Upper lobe of left lung (tissue), 6 donors: ENCODE measurements at regions not wholly inside any gene's neighbourhood (a gene's known extent, or its start where the extent isn't known, plus 50 kb on each side); places are given as distances from the start of the nearest gene placed in this dataset.

Experiments
- ATAC-seq, 2 donors: fragments of 200-7000 bp; cut with Tn5 transposase; one replicate each; pipeline ENCODE4 v1.9.1; 2022; ENCODE audit warnings: mild to moderate bottlenecking in 2 of 2, moderate library complexity in 2 of 2; ENCODE audit not compliant: low FRiP score in 2 of 2
- DNase-seq, 2 donors: peaks; one replicate each; pipeline ENCODE4 v3.0.0-alpha.2; 2019 to 2020
- H3K27ac ChIP-seq, 4 donors: fragments of 200-600 bp; sonication (generic); one replicate each; pipeline ENCODE4 v1.5.1; 2016 to 2019
- H3K27me3 ChIP-seq, 4 donors: fragments of 200-600 bp; sonication (generic); one replicate each; pipeline ENCODE4 v1.5.1; 2017 to 2019
- H3K36me3 ChIP-seq, 4 donors: fragments of 200-600 bp; sonication (generic); one replicate each; pipeline ENCODE4 v1.5.1; 2016 to 2019
- H3K4me1 ChIP-seq, 4 donors: fragments of 200-600 bp; sonication (generic); one replicate each; pipeline ENCODE4 v1.5.1; 2018 to 2019
- H3K4me3 ChIP-seq, 4 donors: fragments of 200-600 bp; sonication (generic); one replicate each; pipeline ENCODE4 v1.5.1; 2017 to 2019; ENCODE audit warnings: mild to moderate bottlenecking in 2 of 4, moderate library complexity in 1 of 4
- H3K9me3 ChIP-seq, 4 donors: fragments of 200-600 bp; sonication (generic); one replicate each; pipeline ENCODE4 v1.5.1; 2018 to 2019
- EP300 ChIP-seq, 4 donors: sonication (generic); formaldehyde crosslinking; IDR thresholded peaks; one replicate each; pipeline ENCODE4 v1.5.1; 2017; ENCODE audit warnings: antibody characterized with exemption in 4 of 4, control low read depth in 2 of 4
- POLR2A ChIP-seq, 4 donors: fragments of 450-650 bp; IDR thresholded peaks; one replicate each; pipeline ENCODE4 v1.5.1; 2016 to 2017; ENCODE audit warnings: antibody characterized with exemption in 4 of 4, mild to moderate bottlenecking in 2 of 4
- POLR2AphosphoS5 ChIP-seq, 2 donors: sonication (generic); formaldehyde crosslinking; IDR thresholded peaks; one replicate each; pipeline ENCODE4 v1.5.1; 2017; ENCODE audit warnings: antibody characterized with exemption in 2 of 2
- WGBS, 2 donors: methylation state at CpG; one replicate each; pipeline ENCODE4 v1.1.5; 2017 to 2018; 5-methylcytosine and 5-hydroxymethylcytosine counted together
- TF ChIP-seq, protein P1 (sequence below), 6 experiments: fragments of 450-650 bp in 4 of 6; fragments of 200-600 bp in 2 of 6; sonication (generic) in 2 of 6; IDR thresholded peaks; one replicate each; pipeline ENCODE4 v1.5.1; 2016 to 2019; ENCODE audit warnings: antibody characterized with exemption in 6 of 6
- donor health status: DM: no; HTN: no; CAD: no; lungs with moderate emphysema.
- donor health status: DM: no; HTN: yes; CAD: no; lungs with severe emphysema.

- H3K9me3 ChIP-seq = no peaks in the 10 kb centered on the region
- no peak for TF ChIP-seq EP300 (IDR thresholded peaks at IDR 0.05)
- TF ChIP-seq POLR2A (IDR thresholded peaks at IDR 0.05) = no peak
- TF ChIP-seq, protein P1, sequence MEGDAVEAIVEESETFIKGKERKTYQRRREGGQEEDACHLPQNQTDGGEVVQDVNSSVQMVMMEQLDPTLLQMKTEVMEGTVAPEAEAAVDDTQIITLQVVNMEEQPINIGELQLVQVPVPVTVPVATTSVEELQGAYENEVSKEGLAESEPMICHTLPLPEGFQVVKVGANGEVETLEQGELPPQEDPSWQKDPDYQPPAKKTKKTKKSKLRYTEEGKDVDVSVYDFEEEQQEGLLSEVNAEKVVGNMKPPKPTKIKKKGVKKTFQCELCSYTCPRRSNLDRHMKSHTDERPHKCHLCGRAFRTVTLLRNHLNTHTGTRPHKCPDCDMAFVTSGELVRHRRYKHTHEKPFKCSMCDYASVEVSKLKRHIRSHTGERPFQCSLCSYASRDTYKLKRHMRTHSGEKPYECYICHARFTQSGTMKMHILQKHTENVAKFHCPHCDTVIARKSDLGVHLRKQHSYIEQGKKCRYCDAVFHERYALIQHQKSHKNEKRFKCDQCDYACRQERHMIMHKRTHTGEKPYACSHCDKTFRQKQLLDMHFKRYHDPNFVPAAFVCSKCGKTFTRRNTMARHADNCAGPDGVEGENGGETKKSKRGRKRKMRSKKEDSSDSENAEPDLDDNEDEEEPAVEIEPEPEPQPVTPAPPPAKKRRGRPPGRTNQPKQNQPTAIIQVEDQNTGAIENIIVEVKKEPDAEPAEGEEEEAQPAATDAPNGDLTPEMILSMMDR (IDR thresholded peaks at IDR 0.05) = no peak
- no peak for TF ChIP-seq POLR2AphosphoS5 (IDR thresholded peaks at IDR 0.05)
- no peaks in the 10 kb centered on the region for H3K27me3 ChIP-seq
- no peaks in the 10 kb centered on the region for H3K36me3 ChIP-seq
- ATAC-seq (no peak), DNase-seq (no peak)
- no peak overlapping the region for H3K27ac ChIP-seq
- no peak overlapping the region for H3K4me3 ChIP-seq
- no peaks in the 10 kb centered on the region for H3K4me1 ChIP-seq
- 92 to 93% methylated on average over 8 of the region's 8 CpGs for WGBS, 2 donors
These were observed 50.2 kb upstream of the PLET1 start for GRCh38 chr11:112310848-112311247.

GRCh38 chr11:112315057-112315720 is 54.5 kb upstream of the PLET1 start:
- 85 to 94% methylated on average over 8 of the region's 8 CpGs for WGBS, 2 donors
- Histone ChIP-seq H3K4me3 (no peak overlapping the region), H3K9me3 (no peaks in the 10 kb centered on the region), H3K27me3 (no peaks in the 10 kb centered on the region), H3K36me3 (no peaks in the 10 kb centered on the region), H3K4me1 (peaks cover 0 to 9% (median 3%) of the 10 kb centered on the region in 4 donors), H3K27ac (no peak overlapping the region)
- ATAC-seq (no peak), DNase-seq (no peak)
- TF ChIP-seq, protein P1 (IDR thresholded peaks at IDR 0.05) = no peak
- TF ChIP-seq POLR2A (IDR thresholded peaks at IDR 0.05) (no peak), EP300 (IDR thresholded peaks at IDR 0.05) (no peak), POLR2AphosphoS5 (IDR thresholded peaks at IDR 0.05) (no peak)

GRCh38 chr11:112315861-112316739 is 55.4 kb upstream of the PLET1 start:
- 59 to 70% methylated on average over 6 to 11 of the region's 11 CpGs for WGBS, 2 donors
- ATAC-seq (peak in 1 of 2 donors; percentile 46), DNase-seq (no peak)
- Histone ChIP-seq H3K4me3 (no peak overlapping the region), H3K36me3 (no peaks in the 10 kb centered on the region), H3K4me1 (peaks cover 8 to 18% (median 11%) of the 10 kb centered on the region in 4 donors), H3K9me3 (no peaks in the 10 kb centered on the region), H3K27ac (no peak overlapping the region), H3K27me3 (no peaks in the 10 kb centered on the region)
- TF ChIP-seq, protein P1 (IDR thresholded peaks at IDR 0.05) = no peak

DNA sequence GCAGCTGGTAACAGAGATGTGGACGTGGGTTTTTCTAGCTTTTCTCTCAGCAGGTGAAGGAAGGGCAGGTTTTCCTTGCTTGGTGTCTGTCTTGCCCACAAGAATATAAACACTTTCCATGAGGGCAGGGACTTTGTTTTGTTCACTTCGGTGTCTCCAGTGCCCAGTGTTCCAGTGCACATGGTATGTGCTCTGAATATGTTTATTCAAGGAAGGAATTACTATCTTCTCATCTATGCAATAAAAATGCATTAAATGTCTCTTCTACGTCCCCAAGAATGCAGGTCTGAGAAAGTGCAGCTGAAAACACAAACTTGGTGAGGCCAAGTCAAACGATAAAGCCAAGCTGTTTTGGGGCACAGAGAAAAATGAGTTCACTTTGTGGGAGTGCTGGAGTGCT is 56.3 kb upstream of the PLET1 start:
- Histone ChIP-seq H3K9me3 (no peaks in the 10 kb centered on the region), H3K27ac (no peak overlapping the region), H3K36me3 (no peaks in the 10 kb centered on the region), H3K27me3 (no peaks in the 10 kb centered on the region), H3K4me3 (no peak overlapping the region), H3K4me1 (peaks cover 11 to 23% (median 18%) of the 10 kb centered on the region in 4 donors)
- DNase-seq (no peak), ATAC-seq (no peak)
- TF ChIP-seq, protein P1 (IDR thresholded peaks at IDR 0.05) = no peak
- WGBS, 2 donors = 77 to 84% methylated on average over 4 of the region's 4 CpGs
